IMR-90 (cell line): ENCODE measurements at regions not wholly inside any gene's neighbourhood (a gene's known extent, or its start where the extent isn't known, plus 50 kb on each side); places are given as distances from the start of the nearest gene placed in this dataset.

Experiments
- CEBPB ChIP-seq: IDR thresholded peaks from 2 replicates; pipeline ENCODE4 v1.6.1; 2012; ENCODE audit warnings: low read depth, low read length, improper control_type of control experiment
- MAFK ChIP-seq: IDR thresholded peaks from 2 replicates; pipeline ENCODE4 v1.6.1; 2012; ENCODE audit warnings: low read depth, low read length, improper control_type of control experiment
- MAZ ChIP-seq: IDR thresholded peaks from 2 replicates; pipeline ENCODE4 v1.6.1; 2012; ENCODE audit warnings: low read depth, mild to moderate bottlenecking, low read length, improper control_type of control experiment, moderate library complexity, borderline replicate concordance
- MXI1 ChIP-seq: IDR thresholded peaks from 2 replicates; pipeline ENCODE4 v1.6.1; 2012; ENCODE audit warnings: low read depth, mild to moderate bottlenecking, low read length, moderate library complexity, borderline replicate concordance
- POLR2A ChIP-seq: IDR thresholded peaks from 2 replicates; pipeline ENCODE4 v1.6.1; 2012; ENCODE audit warnings: mild to moderate bottlenecking, low read depth, low read length
- RAD21 ChIP-seq: IDR thresholded peaks from 2 replicates; pipeline ENCODE4 v1.6.1; 2012; ENCODE audit warnings: low read length, improper control_type of control experiment
- RCOR1 ChIP-seq: IDR thresholded peaks from 2 replicates; pipeline ENCODE4 v1.6.1; 2012; ENCODE audit warnings: mild to moderate bottlenecking, low read length, improper control_type of control experiment; ENCODE audit not compliant: insufficient replicate concordance
- RFX5 ChIP-seq: IDR thresholded peaks from 2 replicates; pipeline ENCODE4 v1.8.0; 2012; ENCODE audit warnings: low read depth, mild to moderate bottlenecking, low read length, moderate library complexity
- SMC3 ChIP-seq: fragments of 150-350 bp; IDR thresholded peaks from 2 replicates; pipeline ENCODE4 v1.6.1; 2016; ENCODE audit warnings: low read depth, mild to moderate bottlenecking, antibody characterized with exemption, low read length, moderate library complexity
- USF2 ChIP-seq: fragments of 150-350 bp; IDR thresholded peaks from 2 replicates; pipeline ENCODE4 v1.6.1; 2017; ENCODE audit warnings: mild to moderate bottlenecking, antibody characterized with exemption, low read length, low read depth
- TF ChIP-seq, protein P1 (sequence below): fragments of 150-350 bp; IDR thresholded peaks from 2 replicates; pipeline ENCODE4 v1.6.1; 2016; ENCODE audit warnings: low read depth, mild to moderate bottlenecking, low read length, moderate library complexity, borderline replicate concordance
- TF ChIP-seq, protein P2 (sequence below): conservative IDR thresholded peaks from 2 replicates; pipeline ENCODE4 v1.5.1; 2012; ENCODE audit warnings: mild to moderate bottlenecking, low read depth, low read length, improper control_type of control experiment

DNA sequence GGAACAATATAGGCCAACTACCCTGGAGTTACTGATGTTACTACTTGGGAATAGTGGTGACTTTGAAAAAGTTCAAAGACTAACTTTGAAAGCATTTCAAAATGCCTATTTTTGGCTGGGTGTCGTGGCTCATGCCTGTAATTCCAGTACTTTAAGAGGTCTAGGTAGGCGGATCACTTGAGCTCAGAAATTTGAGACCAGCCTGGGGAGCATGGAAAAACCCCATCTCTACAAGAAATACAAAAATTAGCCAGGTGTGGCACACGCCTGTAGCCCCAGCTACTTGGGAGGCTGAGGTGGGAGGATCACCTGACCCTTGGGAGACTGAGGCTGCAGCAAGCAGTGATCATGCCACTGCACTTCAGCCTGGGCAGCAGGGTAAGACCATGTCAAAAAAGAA, 105.3 kb downstream of the ARRDC3 start:
- no peak for TF ChIP-seq SMC3
- TF ChIP-seq, protein P1, sequence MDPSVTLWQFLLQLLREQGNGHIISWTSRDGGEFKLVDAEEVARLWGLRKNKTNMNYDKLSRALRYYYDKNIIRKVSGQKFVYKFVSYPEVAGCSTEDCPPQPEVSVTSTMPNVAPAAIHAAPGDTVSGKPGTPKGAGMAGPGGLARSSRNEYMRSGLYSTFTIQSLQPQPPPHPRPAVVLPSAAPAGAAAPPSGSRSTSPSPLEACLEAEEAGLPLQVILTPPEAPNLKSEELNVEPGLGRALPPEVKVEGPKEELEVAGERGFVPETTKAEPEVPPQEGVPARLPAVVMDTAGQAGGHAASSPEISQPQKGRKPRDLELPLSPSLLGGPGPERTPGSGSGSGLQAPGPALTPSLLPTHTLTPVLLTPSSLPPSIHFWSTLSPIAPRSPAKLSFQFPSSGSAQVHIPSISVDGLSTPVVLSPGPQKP = no peak
- no peak for TF ChIP-seq MAZ
- TF ChIP-seq, protein P2, sequence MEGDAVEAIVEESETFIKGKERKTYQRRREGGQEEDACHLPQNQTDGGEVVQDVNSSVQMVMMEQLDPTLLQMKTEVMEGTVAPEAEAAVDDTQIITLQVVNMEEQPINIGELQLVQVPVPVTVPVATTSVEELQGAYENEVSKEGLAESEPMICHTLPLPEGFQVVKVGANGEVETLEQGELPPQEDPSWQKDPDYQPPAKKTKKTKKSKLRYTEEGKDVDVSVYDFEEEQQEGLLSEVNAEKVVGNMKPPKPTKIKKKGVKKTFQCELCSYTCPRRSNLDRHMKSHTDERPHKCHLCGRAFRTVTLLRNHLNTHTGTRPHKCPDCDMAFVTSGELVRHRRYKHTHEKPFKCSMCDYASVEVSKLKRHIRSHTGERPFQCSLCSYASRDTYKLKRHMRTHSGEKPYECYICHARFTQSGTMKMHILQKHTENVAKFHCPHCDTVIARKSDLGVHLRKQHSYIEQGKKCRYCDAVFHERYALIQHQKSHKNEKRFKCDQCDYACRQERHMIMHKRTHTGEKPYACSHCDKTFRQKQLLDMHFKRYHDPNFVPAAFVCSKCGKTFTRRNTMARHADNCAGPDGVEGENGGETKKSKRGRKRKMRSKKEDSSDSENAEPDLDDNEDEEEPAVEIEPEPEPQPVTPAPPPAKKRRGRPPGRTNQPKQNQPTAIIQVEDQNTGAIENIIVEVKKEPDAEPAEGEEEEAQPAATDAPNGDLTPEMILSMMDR = no peak
- no peak for TF ChIP-seq CEBPB
- TF ChIP-seq MXI1 = no peak
- no peak for TF ChIP-seq POLR2A
- no peak for TF ChIP-seq RCOR1
- TF ChIP-seq RAD21 = no peak
- TF ChIP-seq USF2 = no peak
- no peak for TF ChIP-seq MAFK
- no peak for TF ChIP-seq RFX5
